Transverse colon (tissue), 3 donors: ENCODE measurements at regions not wholly inside any gene's neighbourhood (a gene's known extent, or its start where the extent isn't known, plus 50 kb on each side); places are given as distances from the start of the nearest gene placed in this dataset.
"Not testable (repeated sequence)": the region's sequence is repeated elsewhere in the genome, so short reads cannot be mapped to it uniquely, and the experiment has no call there.

Experiments
- POLR2A ChIP-seq: fragments of 450-650 bp; IDR thresholded peaks from one replicate; pipeline ENCODE4 v1.6.1; 2016; ENCODE audit warnings: antibody characterized with exemption, mild to moderate bottlenecking, moderate library complexity
- POLR2AphosphoS5 ChIP-seq, 3 donors: sonication (generic); formaldehyde crosslinking; IDR thresholded peaks; one replicate each; pipeline ENCODE4 v1.6.1; 2016; ENCODE audit warnings: antibody characterized with exemption in 3 of 3

DNA sequence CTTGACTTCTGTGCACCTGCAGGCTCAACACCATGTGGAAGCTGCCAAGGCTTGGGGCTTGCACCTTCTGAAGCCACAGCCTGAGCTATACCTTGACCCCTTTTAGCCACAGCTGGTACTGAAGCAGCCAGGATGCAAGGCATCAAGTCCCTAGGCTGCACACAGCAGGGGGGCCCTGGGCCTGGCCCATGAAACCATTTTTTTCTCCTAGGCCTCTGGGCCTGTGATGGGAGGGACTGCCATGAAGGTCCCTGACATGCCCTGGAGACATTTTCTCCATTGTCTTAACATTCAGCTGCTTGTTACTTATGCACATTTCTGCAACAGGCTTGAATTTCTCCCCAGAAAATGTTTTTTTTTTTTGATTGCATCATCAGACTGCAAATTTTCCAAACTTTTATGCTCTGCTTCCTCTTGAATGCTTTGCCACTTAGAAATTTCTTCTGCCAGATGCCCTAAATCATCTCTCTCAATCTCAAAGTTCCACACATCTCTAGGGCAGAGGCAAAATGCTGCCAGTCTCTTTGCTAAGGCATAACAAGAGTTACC is 260.2 kb downstream of the SPRY1 start:
- not testable (repeated sequence) for TF ChIP-seq POLR2A; POLR2AphosphoS5 (IDR thresholded peaks at IDR 0.05)
